Breast epithelium (tissue), 4 donors: ENCODE measurements at regions not wholly inside any gene's neighbourhood (a gene's known extent, or its start where the extent isn't known, plus 50 kb on each side); places are given as distances from the start of the nearest gene placed in this dataset.

ENCODE experiments used
- DNase-seq, 2 donors: peaks; one replicate each; pipeline ENCODE4 v3.0.0-alpha.2; 2019; ENCODE audit warnings: low spot score in 2 of 2
- H3K27ac ChIP-seq, 2 donors: fragments of 200-600 bp; sonication (generic) in 1 of 2; one replicate each; pipeline ENCODE4 v1.5.1; 2016 to 2019; ENCODE audit warnings: mild to moderate bottlenecking in 1 of 2
- H3K27me3 ChIP-seq, 2 donors: fragments of 200-600 bp; sonication (generic) in 1 of 2; one replicate each; pipeline versions ENCODE4 v1.5.1 to v1.6.0; 2017 to 2019; ENCODE audit warnings: control low read depth in 1 of 2, mild to moderate bottlenecking in 1 of 2
- H3K36me3 ChIP-seq: fragments of 200-600 bp; one replicate; pipeline ENCODE4 v1.5.1; 2019
- H3K4me1 ChIP-seq, 2 donors: fragments of 200-600 bp; sonication (generic); one replicate each; pipeline ENCODE4 v1.5.1; 2016 to 2019; ENCODE audit warnings: control low read depth in 1 of 2
- H3K4me3 ChIP-seq, 3 donors: fragments of 200-600 bp; sonication (generic); 1 replicate in 2 of 3; 2 replicates in 1 of 3; pipeline ENCODE4 v1.5.1; 2016 to 2019; ENCODE audit warnings: mild to moderate bottlenecking in 3 of 3, moderate library complexity in 2 of 3
- H3K9me3 ChIP-seq, 2 donors: fragments of 200-600 bp; sonication (generic) in 1 of 2; one replicate each; pipeline ENCODE4 v1.5.1; 2016 to 2019; ENCODE audit warnings: control low read depth in 1 of 2
- CTCF ChIP-seq, 3 donors: fragments of 450-650 bp; IDR thresholded peaks; one replicate each; pipeline ENCODE4 v1.5.1; 2016 to 2017; ENCODE audit warnings: antibody characterized with exemption in 3 of 3, mild to moderate bottlenecking in 3 of 3, moderate library complexity in 3 of 3
- POLR2A ChIP-seq: fragments of 450-650 bp; IDR thresholded peaks from one replicate; pipeline ENCODE4 v1.6.1; 2016; ENCODE audit warnings: antibody characterized with exemption, mild to moderate bottlenecking, moderate library complexity
- POLR2AphosphoS5 ChIP-seq, 3 donors: sonication (generic); formaldehyde crosslinking; IDR thresholded peaks; one replicate each; pipeline ENCODE4 v1.6.1; 2017; ENCODE audit warnings: antibody characterized with exemption in 3 of 3
- intact Hi-C: fragments of 100-400 bp; cut with DNase I; formaldehyde crosslinking; loops from one replicate; pipeline ENCODE4 v1.15.1; 2023; ENCODE audit warnings: low total_unique reads

GRCh38 chr3:86427343-86427742 is 563.6 kb downstream of the VGLL3 start:
- Histone ChIP-seq H3K4me3 (no peak overlapping the region), H3K9me3 (peaks cover 8 to 15% of the 10 kb centered on the region in 2 donors), H3K36me3 (no peaks in the 10 kb centered on the region), H3K27ac (no peak overlapping the region), H3K4me1 (no peaks in the 10 kb centered on the region), H3K27me3 (no peaks in the 10 kb centered on the region)
- no peak for DNase-seq
- intact Hi-C loops = no loop called here
- TF ChIP-seq CTCF (IDR thresholded peaks at IDR 0.05) = no peak

GRCh38 chr3:86420990-86421739 is 569.8 kb downstream of the VGLL3 start:
- H3K9me3 ChIP-seq = peaks cover 8 to 15% of the 10 kb centered on the region in 2 donors
- no peak overlapping the region for H3K4me3 ChIP-seq
- TF ChIP-seq POLR2AphosphoS5 (IDR thresholded peaks at IDR 0.05) (no peak), POLR2A (no peak), CTCF (IDR thresholded peaks at IDR 0.05) (no peak)
- H3K27me3 ChIP-seq = no peaks in the 10 kb centered on the region
- DNase-seq = no peak
- H3K27ac ChIP-seq = no peak overlapping the region
- H3K4me1 ChIP-seq = no peaks in the 10 kb centered on the region
- no peaks in the 10 kb centered on the region for H3K36me3 ChIP-seq
- intact Hi-C loops = no loop called here

- intact Hi-C loops = no loop called here
- Histone ChIP-seq H3K9me3 (no peaks in the 10 kb centered on the region), H3K4me3 (no peak overlapping the region), H3K4me1 (no peaks in the 10 kb centered on the region), H3K36me3 (no peaks in the 10 kb centered on the region), H3K27me3 (no peaks in the 10 kb centered on the region), H3K27ac (no peak overlapping the region)
- no peak for DNase-seq
- TF ChIP-seq CTCF (IDR thresholded peaks at IDR 0.05) (no peak), POLR2AphosphoS5 (IDR thresholded peaks at IDR 0.05) (no peak), POLR2A (no peak)
Measured at GRCh38 chr3:86418861-86419260, 572.1 kb downstream of the VGLL3 start.

- no peaks in the 10 kb centered on the region for H3K36me3 ChIP-seq
- H3K4me3 ChIP-seq = no peak overlapping the region
- TF ChIP-seq CTCF (IDR thresholded peaks at IDR 0.05) (no peak), POLR2A (no peak), POLR2AphosphoS5 (IDR thresholded peaks at IDR 0.05) (no peak)
Measured at GRCh38 chr3:86416334-86416733, 574.6 kb downstream of the VGLL3 start.

GRCh38 chr3:86413645-86414044 is 577.3 kb downstream of the VGLL3 start:
- Histone ChIP-seq H3K36me3 (no peaks in the 10 kb centered on the region), H3K27ac (no peak overlapping the region), H3K4me3 (no peak overlapping the region), H3K4me1 (no peaks in the 10 kb centered on the region), H3K9me3 (no peaks in the 10 kb centered on the region), H3K27me3 (no peaks in the 10 kb centered on the region)
- DNase-seq = no peak
- TF ChIP-seq CTCF (IDR thresholded peaks at IDR 0.05) (no peak), POLR2AphosphoS5 (IDR thresholded peaks at IDR 0.05) (no peak), POLR2A (no peak)
- intact Hi-C loops = no loop called here

More at GRCh38 chr3:86416334-86416733, 574.6 kb downstream of the VGLL3 start:
- Histone ChIP-seq H3K27ac (no peak overlapping the region), H3K9me3 (no peaks in the 10 kb centered on the region), H3K4me1 (no peaks in the 10 kb centered on the region), H3K27me3 (no peaks in the 10 kb centered on the region)
- intact Hi-C loops = no loop called here
- DNase-seq = no peak
